ENCODE measurements at regions not wholly inside any gene's neighbourhood (a gene's known extent, or its start where the extent isn't known, plus 50 kb on each side); places are given as distances from the start of the nearest gene placed in this dataset.
"Not testable (repeated sequence)": the region's sequence is repeated elsewhere in the genome, so short reads cannot be mapped to it uniquely, and the experiment has no call there.

DNA sequence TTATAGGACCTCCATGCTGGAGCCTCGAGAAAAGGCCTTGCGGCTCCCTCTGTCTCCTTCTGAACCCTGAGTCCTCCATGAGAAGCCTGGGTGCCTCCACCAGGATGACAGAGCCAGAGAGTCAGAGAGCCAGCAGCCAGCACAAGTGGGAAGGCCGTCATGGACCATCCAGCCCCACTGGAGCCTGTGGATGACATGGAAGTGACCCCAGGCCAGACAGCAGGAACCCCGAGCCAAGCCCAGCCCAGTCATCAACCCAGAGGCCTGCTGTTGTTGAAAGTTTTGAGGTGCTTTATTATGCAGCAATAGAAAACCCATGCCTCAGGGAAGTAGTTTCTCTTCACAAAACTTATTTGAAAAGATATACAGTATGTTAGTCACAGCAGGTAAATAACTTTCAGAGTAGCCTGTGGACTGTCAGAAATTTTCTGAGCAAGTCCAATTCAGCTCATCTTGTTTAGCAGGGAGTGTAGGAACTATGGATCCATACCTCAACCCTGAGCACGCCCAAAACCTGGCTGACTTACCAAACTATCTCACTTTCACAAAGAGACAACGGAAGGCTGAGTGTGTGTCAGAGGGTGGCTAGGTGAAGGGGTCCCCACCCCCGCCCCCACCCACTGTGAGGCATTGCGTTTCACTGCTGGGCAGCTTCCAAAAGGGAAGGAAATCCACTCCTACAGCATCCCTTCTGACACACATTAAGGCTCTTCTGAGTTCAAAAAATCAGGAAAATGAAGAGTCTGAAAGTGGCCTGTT is 79.9 kb upstream of the NDUFV2 start:
- no peak for TF ChIP-seq MYC (IDR thresholded peaks at IDR 0.05; ENCODE audit: low read depth, low read length)
- no peak for TF ChIP-seq JUN (IDR thresholded peaks at IDR 0.05; ENCODE audit: borderline replicate concordance, insufficient read depth, insufficient read length, low read depth)
- TF ChIP-seq, protein P1, sequence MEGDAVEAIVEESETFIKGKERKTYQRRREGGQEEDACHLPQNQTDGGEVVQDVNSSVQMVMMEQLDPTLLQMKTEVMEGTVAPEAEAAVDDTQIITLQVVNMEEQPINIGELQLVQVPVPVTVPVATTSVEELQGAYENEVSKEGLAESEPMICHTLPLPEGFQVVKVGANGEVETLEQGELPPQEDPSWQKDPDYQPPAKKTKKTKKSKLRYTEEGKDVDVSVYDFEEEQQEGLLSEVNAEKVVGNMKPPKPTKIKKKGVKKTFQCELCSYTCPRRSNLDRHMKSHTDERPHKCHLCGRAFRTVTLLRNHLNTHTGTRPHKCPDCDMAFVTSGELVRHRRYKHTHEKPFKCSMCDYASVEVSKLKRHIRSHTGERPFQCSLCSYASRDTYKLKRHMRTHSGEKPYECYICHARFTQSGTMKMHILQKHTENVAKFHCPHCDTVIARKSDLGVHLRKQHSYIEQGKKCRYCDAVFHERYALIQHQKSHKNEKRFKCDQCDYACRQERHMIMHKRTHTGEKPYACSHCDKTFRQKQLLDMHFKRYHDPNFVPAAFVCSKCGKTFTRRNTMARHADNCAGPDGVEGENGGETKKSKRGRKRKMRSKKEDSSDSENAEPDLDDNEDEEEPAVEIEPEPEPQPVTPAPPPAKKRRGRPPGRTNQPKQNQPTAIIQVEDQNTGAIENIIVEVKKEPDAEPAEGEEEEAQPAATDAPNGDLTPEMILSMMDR (IDR thresholded peaks at IDR 0.05; ENCODE audit: extremely low read depth in 1 of 2, insufficient read depth in 1 of 2, low read depth in 1 of 2, low read length in 2 of 2), result no peak
- no peak for TF ChIP-seq FOS (IDR thresholded peaks at IDR 0.05; ENCODE audit: borderline replicate concordance, insufficient read depth, low read length)
- no peak for TF ChIP-seq POLR2AphosphoS5 (IDR thresholded peaks at IDR 0.05; ENCODE audit: insufficient read depth, low read depth, low read length)
- TF ChIP-seq, protein P2, sequence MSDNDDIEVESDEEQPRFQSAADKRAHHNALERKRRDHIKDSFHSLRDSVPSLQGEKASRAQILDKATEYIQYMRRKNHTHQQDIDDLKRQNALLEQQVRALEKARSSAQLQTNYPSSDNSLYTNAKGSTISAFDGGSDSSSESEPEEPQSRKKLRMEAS (IDR thresholded peaks at IDR 0.05; ENCODE audit: insufficient read depth, insufficient read length), result no peak
- TF ChIP-seq GATA2 (IDR thresholded peaks at IDR 0.05; ENCODE audit: insufficient read depth, insufficient read length, low read depth, low read length), result no peak
- ChIA-PET POLR2A (interaction anchor here (0.7 kb wide), 1 partner anchor 79 kb away, joined by 3 read pairs; no protein-coding TSS in a partner anchor), CTCF (interaction anchor here (0.8 to 1.4 kb wide), 4 partner anchors 13 to 51 kb away, joined by 3 read pairs; no protein-coding TSS in a partner anchor)
- DNase-seq (ENCODE audit: low read depth, low spot score) (peak; percentile 46), FAIRE-seq (peak; percentile 77)
- peak overlapping the region; percentile 36 for H3K4me2 ChIP-seq (ENCODE audit: insufficient read depth, low read length)
- dilution Hi-C loops (cut with MboI; ENCODE audit: extremely low pct_ligation_motif_present, low sequenced_read_pairs) (no loop called here), intact Hi-C loops (cut with micrococcal nuclease) (no loop called here)
- no peaks in the 10 kb centered on the region for H4K20me1 ChIP-seq (replicated peaks; ENCODE audit: control insufficient read depth, extremely low read depth, insufficient read depth, low read length)
- peaks cover 17% of the 10 kb centered on the region for H3K4me1 ChIP-seq (ENCODE audit: control insufficient read depth, extremely low read depth, insufficient read depth, low read length)
- no TSS peak for BruUV-seq (replicated peaks)
- no peak overlapping the region for H3K9ac ChIP-seq (replicated peaks; ENCODE audit: extremely low read depth, insufficient read depth, low read length)
- H3K27ac ChIP-seq (ENCODE audit: insufficient read depth, low read depth, low read length), result peak overlapping the region; percentile 36
- H2AFZ ChIP-seq (ENCODE audit: low read depth, low read length), result peak overlapping the region; percentile 35
- H3K27me3 ChIP-seq (ENCODE audit: control insufficient read depth in 2 of 2, insufficient read depth in 2 of 2, low read length in 2 of 2), result no peaks in the 10 kb centered on the region
- H3K36me3 ChIP-seq (ENCODE audit: control insufficient read depth in 2 of 2, extremely low read depth in 1 of 2, insufficient read depth in 2 of 2, low read length in 2 of 2), result no peaks in the 10 kb centered on the region
- no peak overlapping the region for H3K4me3 ChIP-seq (replicated peaks in 1 of 3; ENCODE audit: insufficient read depth in 1 of 3, low read depth in 1 of 3, low read length in 3 of 3)
- no peaks in the 10 kb centered on the region for H3K79me2 ChIP-seq (ENCODE audit: control insufficient read depth, insufficient read depth, low read length)
- no peaks in the 10 kb centered on the region for H3K9me1 ChIP-seq (replicated peaks; ENCODE audit: control insufficient read depth, extremely low read depth, insufficient read depth, low read length)
- H3K9me3 ChIP-seq (replicated peaks; ENCODE audit: control insufficient read depth, insufficient read depth, low read length), result no peaks in the 10 kb centered on the region

DNA sequence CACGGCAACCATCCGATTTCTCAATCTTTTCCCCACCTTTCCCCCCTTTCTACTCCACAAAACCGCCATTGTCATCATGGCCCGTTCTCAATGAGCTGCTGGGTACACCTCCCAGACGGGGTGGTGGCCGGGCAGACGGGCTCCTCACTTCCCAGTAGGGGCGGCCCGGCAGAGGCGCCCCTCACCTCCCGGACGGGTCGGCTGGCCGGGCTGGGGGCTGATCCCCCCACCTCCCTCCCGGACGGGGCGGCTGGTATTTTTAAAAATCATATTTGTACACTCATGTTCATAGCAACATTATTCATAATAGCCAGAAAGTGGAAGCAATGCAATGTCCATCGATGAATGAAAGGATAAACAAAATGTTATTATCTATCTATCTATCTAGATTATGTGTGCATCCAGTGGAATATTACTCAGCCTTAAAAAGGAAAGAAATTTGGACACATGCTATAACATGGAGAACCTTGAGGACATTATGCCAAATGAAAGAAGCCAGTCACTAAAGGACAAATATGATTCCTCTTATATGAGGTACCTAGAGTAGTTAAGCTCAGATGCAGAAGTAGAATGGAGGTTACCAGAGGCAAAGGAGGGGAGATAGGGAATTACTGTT is 78.4 kb upstream of the NDUFV2 start:
- H3K4me1 ChIP-seq (ENCODE audit: control insufficient read depth, extremely low read depth, insufficient read depth, low read length); H3K36me3 ChIP-seq (ENCODE audit: control insufficient read depth in 2 of 2, extremely low read depth in 1 of 2, insufficient read depth in 2 of 2, low read length in 2 of 2); H3K27me3 ChIP-seq (ENCODE audit: control insufficient read depth in 2 of 2, insufficient read depth in 2 of 2, low read length in 2 of 2); H3K9me1 ChIP-seq (replicated peaks; ENCODE audit: control insufficient read depth, extremely low read depth, insufficient read depth, low read length); H3K9ac ChIP-seq (replicated peaks; ENCODE audit: extremely low read depth, insufficient read depth, low read length); H3K79me2 ChIP-seq (ENCODE audit: control insufficient read depth, insufficient read depth, low read length); POLR2A ChIA-PET; H3K4me3 ChIP-seq (replicated peaks in 1 of 3; ENCODE audit: insufficient read depth in 1 of 3, low read depth in 1 of 3, low read length in 3 of 3); intact Hi-C loops (cut with micrococcal nuclease); dilution Hi-C loops (cut with MboI; ENCODE audit: extremely low pct_ligation_motif_present, low sequenced_read_pairs); H2AFZ ChIP-seq (ENCODE audit: low read depth, low read length); BruUV-seq (replicated peaks); DNase-seq (ENCODE audit: low read depth, low spot score); H3K9me3 ChIP-seq (replicated peaks; ENCODE audit: control insufficient read depth, insufficient read depth, low read length); H3K27ac ChIP-seq (ENCODE audit: insufficient read depth, low read depth, low read length); H3K4me2 ChIP-seq (ENCODE audit: insufficient read depth, low read length); H4K20me1 ChIP-seq (replicated peaks; ENCODE audit: control insufficient read depth, extremely low read depth, insufficient read depth, low read length); CTCF ChIA-PET; FAIRE-seq: not testable (repeated sequence)
